Activated CD8-positive, alpha-beta memory T cell treated with anti-CD3 and anti-CD28 coated beads, Interleukin-2, amount 50 U/mL, for 1 hour (primary cell): ENCODE measurements at regions not wholly inside any gene's neighbourhood (a gene's known extent, or its start where the extent isn't known, plus 50 kb on each side); places are given as distances from the start of the nearest gene placed in this dataset.
A peak's percentile ranks its signal among the peaks of the same experiment; 100 is the strongest.

Experiments used
- DNase-seq: peaks from one replicate; pipeline ENCODE4 v3.0.0-alpha.2; 2020; ENCODE audit errors: extremely low read depth

DNA sequence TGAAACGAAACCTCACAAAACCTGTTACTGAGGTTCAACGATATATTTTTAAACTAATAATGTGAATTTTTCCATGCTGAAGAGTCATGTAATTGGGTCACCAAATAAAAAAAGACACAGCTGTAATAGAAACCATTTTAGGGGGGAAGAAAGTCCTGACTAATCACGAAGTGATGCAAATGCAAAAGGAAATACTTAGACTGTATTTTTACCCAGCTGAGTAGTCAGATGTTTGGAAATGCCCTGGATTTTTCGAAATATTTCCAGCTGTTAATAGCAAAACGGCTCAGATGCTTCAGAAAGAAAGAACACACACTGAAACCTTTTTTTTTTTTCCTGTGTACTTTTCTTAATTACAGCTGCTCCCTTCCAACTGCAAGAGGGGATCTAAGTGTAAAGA, 210.3 kb downstream of the SETD4 start:
- no peak for DNase-seq

DNA sequence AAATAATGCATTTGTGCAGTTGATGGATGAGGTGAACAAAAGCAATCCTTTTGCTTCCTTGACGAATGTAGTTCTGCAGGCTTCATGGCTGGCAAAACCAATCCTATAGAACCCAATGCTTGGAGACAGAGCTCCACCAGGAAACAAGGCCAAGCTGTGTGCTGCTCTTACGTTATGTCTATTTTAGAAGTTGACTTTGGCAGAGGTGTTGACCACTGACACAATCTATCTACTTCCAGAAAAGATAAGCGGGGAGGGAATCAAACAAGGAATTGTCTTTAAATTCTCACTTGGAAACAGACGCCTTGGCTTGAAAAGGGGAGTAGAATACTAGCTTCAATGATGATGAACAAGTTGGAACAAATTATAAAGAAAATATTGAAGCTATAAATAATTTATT, 211.2 kb downstream of the SETD4 start:
- DNase-seq: no peak

DNA sequence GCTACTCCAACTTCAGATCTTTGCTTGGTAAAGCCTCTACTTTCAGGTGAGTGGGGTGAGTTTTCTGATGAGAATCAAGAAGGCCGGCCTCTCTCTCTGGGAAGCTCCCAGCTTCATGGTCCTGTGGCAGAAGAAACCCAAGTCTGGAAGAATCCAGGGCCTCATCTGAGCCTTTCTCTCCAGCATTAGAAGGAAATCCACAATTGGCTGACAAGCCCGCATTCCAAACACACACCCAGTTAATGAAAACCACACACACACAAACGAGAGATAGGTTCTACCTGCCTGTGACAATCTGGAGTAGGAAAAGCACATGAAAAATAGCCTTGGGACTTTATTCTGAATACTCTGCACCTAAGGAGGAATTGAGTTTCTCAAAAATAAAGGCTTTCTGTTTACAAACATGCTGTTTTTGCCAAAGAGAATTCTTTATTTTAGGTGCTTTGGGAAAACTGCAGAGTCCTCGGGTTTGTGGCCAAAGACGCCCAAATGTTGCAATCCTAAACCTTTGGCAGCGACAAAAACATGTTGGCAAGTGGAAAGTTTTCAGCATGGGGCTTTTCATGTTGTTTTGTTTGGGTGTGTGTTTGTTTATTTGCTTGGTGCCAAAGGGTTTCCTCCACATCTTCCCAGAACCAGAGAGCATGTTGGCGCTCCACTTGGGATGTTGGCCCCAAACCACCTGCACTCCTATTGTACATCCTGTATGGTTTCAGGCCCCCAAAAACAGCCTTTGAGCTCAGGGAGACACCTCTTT, 216.2 kb downstream of the SETD4 start:
- no peak for DNase-seq

DNA sequence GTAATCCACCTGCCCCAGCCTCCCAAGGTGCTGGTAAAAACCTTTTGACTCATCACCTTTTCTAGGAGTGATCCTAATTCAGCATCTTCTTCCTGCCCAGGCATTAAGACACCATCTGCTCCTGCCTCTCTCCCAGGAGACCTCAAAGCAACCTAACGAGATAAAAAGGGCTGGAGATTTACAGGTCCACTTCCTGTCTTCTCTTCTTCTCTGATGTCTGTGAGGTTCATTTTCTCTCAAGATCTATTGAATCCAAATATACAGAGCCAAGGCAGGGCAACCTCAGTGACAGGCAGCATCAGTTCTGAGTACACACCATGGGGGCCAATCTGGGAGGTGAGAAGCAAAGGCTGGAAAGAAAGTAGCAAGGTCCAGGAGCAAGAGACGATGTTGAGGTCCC, 219.4 kb downstream of the SETD4 start:
- no peak for DNase-seq

DNA sequence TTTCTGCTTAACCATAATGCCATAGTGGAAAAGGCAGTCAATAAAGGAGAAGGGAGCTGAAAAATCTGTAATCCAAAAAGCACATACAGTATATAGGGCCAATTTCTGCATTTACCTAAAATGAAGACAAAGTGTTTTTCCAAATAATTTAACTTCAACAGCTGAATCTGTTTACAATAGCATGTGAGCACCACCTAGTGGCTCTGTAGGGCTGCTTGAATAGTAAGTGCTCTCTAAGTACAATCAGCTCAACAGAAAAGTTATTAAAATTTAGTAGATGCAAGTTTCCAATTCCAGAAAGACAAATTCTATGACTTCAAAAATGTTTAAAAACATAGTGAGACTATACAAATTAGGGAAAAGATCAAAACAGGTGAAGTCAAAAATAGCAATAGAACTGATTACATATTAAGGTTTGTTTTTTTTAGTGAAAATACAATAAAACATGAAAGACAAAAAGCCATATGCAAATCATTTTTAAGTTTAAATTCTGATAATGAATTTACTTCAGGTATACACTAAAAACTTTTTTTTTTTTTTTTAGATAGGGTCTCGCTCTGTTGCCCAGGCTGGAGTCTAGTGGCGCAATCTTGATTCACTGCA, 220.0 kb downstream of the SETD4 start:
- DNase-seq: peak; percentile 7

DNA sequence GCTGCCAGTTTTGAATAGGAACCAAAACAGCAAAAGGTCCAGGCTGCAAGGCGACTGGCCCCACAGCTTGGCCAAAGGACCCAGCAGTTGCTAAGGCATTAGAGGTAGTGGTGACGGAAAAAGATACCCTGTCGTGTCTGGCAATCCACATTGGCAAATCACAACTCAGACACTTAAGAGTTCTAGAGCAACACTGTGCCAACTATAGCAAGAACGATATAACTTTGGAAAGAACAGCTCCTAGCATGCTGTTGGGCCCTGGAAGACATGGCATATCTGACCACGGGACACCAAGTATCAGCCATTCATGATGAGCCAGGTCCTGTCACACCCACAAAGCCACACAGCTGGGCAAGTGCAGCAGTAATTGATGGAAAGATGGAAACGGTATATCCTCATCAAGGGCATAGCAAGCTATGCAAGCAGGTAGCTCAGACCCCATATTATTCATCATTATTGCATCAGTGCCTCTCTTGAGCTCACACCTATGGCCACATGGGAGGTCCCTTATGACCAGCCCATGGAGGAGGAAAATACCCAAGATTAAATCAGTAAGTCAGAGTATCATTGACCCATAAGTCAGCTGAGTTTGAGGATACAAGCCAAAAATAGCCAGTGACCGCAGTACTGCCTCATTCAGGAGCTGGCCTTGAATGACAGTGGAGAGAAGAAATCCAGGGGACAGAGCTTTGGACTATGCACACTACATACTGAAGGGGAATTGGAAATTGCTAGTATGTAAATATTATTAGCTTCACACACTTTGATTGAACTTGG, 221.2 kb downstream of the SETD4 start:
- DNase-seq: no peak

DNA sequence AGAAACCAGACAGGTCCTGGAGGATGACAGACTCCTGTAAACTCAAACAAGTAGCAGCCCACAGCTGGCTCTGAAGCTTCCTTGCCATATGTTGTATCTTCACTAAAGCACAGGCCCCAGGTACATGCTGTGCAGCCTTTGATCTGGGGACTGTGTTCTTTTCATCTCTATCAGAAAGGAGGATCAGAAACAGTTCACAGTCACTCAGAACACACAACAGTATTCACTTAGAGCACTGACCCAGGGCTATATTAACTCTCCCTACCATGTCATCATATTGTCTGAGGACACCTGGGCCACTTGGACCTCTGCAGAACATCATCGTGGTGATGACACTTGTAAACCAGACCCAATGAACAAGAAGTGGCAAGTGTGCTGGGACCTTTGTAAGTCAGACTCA, 222.0 kb downstream of the SETD4 start:
- no peak for DNase-seq

DNA sequence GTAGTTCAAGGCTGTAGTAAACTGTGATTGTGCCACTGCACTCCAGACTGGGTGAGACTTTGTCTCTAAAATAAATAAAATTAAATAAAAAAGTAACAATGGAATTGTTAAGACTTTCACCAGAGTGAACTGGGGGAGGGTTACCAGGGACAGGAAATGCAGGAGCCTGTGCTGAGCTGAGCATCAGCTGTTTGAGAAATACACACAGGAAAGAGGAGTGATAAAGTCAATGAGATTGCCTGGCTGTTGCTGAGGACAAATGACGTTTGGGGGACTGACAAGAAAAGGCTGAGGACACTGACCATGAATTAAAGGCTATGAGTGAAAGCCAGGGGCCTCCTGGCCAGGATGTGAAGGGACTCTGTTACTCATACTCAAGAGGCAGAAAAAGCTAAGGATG, 226.3 kb downstream of the SETD4 start:
- no peak for DNase-seq

DNA sequence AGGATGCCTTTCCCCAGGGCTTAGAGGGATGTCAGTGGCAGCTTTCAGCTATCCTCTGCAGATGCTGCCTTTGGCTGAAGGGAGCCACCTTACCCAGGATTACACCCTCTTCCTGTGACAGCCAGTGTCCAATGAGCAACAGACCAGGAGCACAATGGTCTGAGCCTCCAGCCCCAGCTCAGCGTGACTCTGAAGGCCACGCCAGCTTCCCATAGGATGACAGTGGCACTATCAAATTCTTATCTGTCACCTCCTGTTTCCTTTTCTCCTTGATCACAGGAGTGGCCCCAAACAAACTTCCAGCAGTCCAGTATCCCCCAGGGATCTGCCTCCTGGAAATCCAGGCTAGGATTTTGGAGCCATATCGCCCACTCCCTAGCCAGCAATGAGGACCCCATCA, 226.9 kb downstream of the SETD4 start:
- no peak for DNase-seq

DNA sequence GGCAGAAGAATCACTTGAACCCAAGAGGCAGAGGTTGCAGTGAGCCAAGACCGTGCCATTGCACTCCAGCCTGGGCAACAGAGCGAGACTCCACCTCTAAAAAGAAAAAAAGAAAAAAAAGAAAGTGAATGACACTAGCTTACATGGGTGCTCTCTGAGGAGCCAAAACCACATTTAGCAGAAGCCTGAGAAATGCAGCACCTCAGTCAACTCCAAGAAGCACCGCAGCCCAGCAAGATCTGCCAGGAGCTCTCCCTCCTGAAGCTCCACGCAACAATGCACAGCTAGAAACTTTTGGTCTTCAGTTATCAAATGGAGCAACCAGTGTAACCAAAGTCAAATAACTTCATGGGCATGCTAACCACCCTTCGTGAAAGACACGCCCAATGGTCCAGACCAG, 229.1 kb downstream of the SETD4 start:
- DNase-seq: no peak

DNA sequence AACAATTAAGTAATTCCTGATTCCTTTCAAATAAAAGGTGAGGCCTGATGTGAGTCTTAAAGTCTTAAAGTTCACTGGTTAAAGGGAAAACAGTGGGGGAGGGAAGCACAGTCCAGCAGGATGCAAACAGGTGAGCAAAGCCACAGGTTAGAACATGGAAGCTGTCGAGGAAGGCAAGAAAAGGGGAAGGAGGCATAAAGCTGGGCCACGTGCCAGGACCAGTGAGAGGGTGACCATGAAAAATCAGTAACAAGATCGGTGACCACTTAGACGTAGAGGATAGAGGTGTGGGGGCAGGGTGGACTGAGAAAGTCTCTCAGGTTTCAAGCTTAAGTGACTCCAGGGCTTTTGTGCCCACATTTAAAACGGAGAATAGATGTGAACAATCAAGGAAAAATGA, 231.3 kb downstream of the SETD4 start:
- DNase-seq: no peak

DNA sequence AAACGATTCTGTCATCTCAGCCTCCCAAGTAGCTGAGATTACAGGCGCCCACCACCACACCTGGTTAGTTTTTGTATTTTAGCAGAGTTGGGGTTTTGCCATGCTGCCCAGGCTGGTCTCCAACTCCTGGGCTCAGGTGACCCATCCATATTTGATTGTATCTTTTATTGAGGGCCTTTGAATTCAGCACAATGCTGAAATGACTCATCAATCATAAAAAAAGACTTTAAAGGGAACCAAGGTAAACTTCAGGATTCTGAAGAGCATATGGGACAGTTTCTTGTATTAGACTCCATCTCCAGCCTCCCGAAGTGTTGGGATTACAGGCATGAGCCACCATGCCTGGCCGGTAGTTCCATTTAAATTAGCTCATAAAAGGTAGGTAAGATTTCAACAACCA, 232.2 kb downstream of the SETD4 start:
- no peak for DNase-seq

DNA sequence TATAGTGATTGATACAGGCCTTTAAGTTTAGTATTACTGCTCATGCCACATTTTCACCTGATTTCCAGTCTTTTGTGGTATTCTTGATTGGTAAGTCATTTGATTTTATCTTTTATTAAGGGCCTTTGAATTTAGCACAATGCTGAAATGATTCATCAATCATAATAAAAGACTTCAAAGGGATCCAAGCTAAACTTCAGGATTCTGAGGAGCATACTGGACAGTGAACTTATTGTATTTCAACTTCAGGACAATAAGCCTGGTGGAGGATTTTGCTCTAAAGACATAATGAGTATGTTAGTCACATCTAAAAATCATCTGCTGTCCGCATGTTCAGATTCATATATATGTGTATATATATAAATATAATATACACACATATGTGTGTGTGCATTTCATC, 233.3 kb downstream of the SETD4 start:
- no peak for DNase-seq

DNA sequence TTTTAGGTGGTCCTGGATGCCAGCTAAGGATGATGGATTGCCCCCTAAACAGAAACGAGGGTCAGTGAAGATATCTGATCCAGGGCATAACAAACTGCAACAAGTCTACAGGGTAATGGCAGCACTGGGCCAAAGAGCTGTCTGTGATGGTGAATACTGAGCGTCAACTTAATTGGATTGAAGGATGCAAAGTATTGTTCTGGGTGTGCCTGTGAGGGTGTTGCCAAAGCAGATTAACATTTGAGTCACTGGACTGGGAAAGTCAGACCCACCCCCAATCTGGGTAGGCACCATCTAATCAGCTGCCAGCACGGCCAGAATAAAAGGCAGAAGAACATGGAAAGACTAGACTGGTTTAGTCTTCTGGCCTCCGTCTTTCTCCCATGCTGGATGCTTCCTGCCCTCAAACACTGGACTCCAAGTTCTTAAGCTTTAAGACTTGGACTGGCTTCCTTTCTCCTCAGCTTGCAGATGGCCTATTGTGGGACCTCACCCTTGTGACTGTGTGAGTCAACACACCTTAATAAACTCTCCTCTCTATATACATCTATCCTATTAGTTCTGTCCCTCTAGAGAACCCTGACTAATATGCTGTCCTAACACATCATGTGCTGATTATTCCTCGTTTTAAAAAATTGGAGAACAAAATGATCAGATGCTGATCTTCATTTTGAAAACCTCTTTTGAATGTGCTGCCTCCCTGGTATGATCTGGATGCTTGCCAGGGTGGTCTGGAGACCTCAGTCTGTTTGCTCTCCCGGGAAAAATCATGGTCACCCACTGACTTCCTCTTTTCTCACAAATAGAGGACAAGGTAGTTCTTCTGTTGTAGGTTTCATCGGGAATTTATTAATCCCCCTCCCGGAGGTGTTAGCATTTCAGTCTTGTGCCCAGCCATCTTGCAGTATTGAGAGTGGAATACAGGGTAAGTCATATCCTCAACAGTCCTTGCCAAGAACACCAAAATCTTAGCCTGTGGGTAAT, 234.7 kb downstream of the SETD4 start:
- no peak for DNase-seq

DNA sequence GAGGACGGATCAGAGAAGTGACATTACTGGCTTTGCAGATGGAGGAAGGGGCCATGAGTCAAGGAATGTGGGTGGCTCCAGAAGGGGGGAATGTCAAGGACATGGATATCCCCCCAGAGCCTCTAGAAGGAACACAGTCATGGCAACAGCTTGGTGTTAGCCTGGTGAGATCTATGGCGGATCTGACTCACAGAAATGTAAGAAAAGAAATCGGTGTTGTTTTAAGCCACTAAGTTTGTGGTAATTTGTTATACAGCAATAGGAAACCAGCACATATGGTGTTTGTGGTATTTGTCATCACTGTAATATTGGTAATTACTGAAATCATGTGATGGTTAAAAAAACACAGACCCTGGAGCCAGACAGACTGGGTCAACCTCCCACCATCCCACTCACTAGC, 236.2 kb downstream of the SETD4 start:
- no peak for DNase-seq

DNA sequence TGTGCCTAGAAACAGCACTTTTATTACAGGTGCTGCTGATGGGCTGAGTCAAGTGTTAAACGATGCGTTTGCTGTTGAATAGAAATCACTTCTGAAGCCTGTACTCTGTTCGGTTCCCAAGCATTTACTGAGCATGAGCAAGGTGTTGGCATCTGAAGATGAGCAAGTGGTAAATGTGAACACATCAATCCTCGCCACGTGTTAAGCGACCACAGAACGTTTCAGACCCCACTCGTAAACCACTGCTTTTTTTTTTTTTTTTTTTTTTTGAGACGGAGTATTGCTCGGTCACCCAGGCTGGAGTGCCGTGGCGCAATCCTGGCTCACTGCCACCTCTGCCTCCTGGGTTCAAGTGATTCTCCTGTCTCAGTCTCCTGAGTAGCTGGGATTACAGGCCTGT, 241.2 kb downstream of the SETD4 start:
- no peak for DNase-seq

DNA sequence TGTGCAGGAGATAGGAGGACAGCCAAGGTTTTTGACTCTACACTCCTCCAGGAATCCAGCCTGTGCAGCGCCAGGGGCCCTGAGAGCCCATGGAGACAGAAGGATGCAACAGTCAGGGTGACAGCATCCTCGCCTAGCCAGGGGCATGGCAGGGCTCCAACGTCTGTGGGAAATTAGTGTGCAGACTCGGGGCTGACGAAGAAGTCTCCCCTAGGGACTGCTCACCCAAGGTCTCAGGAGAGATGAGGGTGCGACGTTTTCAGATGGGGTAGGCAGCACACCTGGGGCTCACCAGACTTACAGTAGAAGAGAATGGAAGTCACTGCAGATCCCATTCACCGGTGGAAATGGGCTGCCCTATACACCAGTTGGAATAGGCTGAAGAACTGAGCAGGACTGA, 241.7 kb downstream of the SETD4 start:
- DNase-seq: no peak

DNA sequence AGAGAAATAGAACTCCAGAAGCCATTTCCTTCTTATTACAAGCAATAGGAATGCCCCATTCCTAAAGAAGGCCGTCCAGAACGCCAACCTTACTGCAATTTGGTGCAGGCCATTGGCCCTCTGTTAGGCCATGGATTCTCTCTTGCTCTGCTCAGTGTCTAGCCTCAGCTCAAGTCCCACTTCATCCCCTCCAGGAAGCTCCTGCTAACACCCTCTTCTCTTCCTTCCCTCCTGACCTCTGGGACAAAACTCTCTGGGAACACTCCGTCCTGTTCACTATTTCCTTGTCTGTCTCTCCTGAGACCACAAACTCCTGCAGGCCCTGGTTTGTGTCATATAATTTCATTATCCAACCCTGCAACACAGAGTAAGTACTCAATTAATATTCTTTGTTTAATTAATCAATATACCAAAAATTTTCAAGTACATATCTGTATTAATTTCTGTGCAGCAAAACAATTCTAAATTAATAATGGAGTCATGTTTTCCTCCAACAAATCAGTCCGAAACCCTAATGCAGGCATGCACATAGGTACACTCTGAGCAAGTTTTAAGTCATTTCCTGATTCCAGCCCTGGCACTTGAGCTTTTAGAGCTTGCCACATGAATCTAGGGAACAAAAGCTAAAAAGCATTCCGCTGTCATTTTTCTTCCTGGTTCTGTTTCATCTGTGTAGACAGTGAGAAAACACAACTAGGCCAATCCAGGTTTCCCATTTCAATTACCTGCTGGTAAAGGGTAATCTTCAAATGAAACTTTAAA, 245.3 kb downstream of the SETD4 start:
- no peak for DNase-seq

DNA sequence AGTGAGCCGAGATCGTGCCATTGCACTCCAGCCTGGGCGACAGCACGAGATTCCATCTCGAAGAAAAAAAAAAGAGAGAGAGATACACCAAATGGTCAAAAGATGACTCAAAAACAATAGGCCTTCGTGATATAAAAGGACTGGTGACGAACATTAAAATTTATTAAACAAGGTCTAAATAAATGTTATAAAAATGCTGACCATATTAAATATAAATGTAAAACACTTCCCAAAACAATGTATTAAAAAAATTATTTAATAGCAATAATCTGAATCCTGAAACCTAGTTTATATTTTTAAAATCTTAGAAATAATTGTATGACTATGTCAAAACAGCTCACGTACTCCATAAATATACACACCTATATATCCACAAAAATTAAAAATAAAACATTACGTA, 247.6 kb downstream of the SETD4 start:
- DNase-seq: no peak

DNA sequence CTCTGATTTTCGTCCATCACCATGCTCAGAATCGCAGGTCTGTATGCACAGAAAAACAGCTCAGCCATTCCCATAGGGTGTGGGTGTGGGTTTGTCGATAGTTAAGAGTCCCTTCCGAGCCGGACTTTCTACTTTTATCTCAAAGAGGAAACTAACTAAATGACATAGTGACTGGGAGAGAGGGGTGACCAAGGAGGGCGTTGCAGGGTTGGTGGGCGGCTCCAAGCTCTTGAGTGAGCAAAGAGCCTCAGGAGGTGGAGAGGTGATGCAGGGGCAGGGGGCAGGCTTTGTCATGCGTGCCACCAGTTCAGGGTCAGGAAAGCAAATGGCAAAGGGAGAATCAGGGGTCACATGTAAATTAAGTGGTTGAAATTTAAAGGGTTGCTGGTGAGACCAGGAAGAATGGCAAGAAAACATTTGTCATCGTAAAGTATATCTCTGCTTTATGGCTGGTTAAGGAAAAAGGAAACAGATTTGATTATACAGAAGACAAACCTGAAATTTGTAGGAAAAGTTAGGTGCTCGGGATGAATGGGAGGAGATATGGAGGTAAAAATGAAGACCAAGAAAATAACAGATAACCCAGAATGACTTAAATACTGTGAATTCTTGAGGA, 249.0 kb downstream of the SETD4 start:
- DNase-seq: no peak
